BLaER1 treated with 17β-estradiol and CSF1 and Interleukin-3, amounts not matched to agents 10 nM and 100 nM (cell line): ENCODE measurements at regions not wholly inside any gene's neighbourhood (a gene's known extent, or its start where the extent isn't known, plus 50 kb on each side); places are given as distances from the start of the nearest gene placed in this dataset.

ENCODE experiments used
- H3K27ac ChIP-seq, 11 experiments: shearing (Covaris generic); formaldehyde crosslinking; 2 replicates each; pipeline ENCODE4 v1.8.1; 2022
- H3K27me3 ChIP-seq, 11 experiments: shearing (Covaris generic); formaldehyde crosslinking; 2 replicates each; pipeline ENCODE4 v1.8.1; 2022
- H3K36me3 ChIP-seq, 11 experiments: shearing (Covaris generic); formaldehyde crosslinking; 2 replicates each; pipeline ENCODE4 v1.8.1; 2022
- H3K4me1 ChIP-seq, 10 experiments: shearing (Covaris generic); formaldehyde crosslinking; 2 replicates each; pipeline ENCODE4 v1.8.1; 2022
- H3K4me2 ChIP-seq, 11 experiments: shearing (Covaris generic); formaldehyde crosslinking; 2 replicates each; pipeline ENCODE4 v1.8.1; 2022
- H3K4me3 ChIP-seq, 10 experiments: shearing (Covaris generic); formaldehyde crosslinking; 2 replicates each; pipeline ENCODE4 v1.8.1; 2022
- H3K9ac ChIP-seq, 11 experiments: shearing (Covaris generic); formaldehyde crosslinking; 2 replicates each; pipeline ENCODE4 v1.8.1; 2022
- H3K9me3 ChIP-seq, 11 experiments: shearing (Covaris generic); formaldehyde crosslinking; replicated peaks in 1 of 11; 2 replicates each; pipeline ENCODE4 v1.8.1; 2022
- H4K20me1 ChIP-seq, 11 experiments: shearing (Covaris generic); formaldehyde crosslinking; 2 replicates each; pipeline ENCODE4 v1.8.1; 2022
- Cebpa-rat ChIP-seq, 11 experiments: shearing (Covaris generic); IDR thresholded peaks; 2 replicates each; pipeline ENCODE4 v1.8.1; 2022

- TF ChIP-seq Cebpa-rat (IDR thresholded peaks at IDR 0.05), result no peak
- peaks cover 0 to 6% (median 0%) of the 10 kb centered on the region in 10 experiments; a peak in 2 of 20 replicates for H3K4me1 ChIP-seq
- H3K4me3 ChIP-seq, result no peak overlapping the region
- H3K36me3 ChIP-seq, result no peaks in the 10 kb centered on the region
- H3K9ac ChIP-seq, result no peak overlapping the region
- peaks cover 0 to 4% (median 0%) of the 10 kb centered on the region in 11 experiments; a peak in 2 of 22 replicates for H3K9me3 ChIP-seq
- no peak overlapping the region for H3K4me2 ChIP-seq
- no peaks in the 10 kb centered on the region for H3K27me3 ChIP-seq
- H4K20me1 ChIP-seq, result no peaks in the 10 kb centered on the region
- H3K27ac ChIP-seq, result no peak overlapping the region
These were observed 1166.3 kb upstream of the CITED2 start for GRCh38 chr6:140540743-140541142.

GRCh38 chr6:140538926-140539325 is 1164.5 kb upstream of the CITED2 start:
- Histone ChIP-seq H3K27ac (no peak overlapping the region), H3K4me2 (no peak overlapping the region), H3K36me3 (no peaks in the 10 kb centered on the region), H4K20me1 (no peaks in the 10 kb centered on the region), H3K4me1 (peaks cover 0 to 6% (median 0%) of the 10 kb centered on the region in 10 experiments; a peak in 2 of 20 replicates), H3K9ac (no peak overlapping the region), H3K9me3 (peaks cover 0 to 16% (median 5%) of the 10 kb centered on the region in 11 experiments; a peak in 7 of 22 replicates), H3K27me3 (no peaks in the 10 kb centered on the region), H3K4me3 (no peak overlapping the region)
- no peak for TF ChIP-seq Cebpa-rat (IDR thresholded peaks at IDR 0.05)

GRCh38 chr6:140537834-140538705 is 1163.6 kb upstream of the CITED2 start:
- TF ChIP-seq Cebpa-rat (IDR thresholded peaks at IDR 0.05), result no peak
- H3K9me3 ChIP-seq, result peaks cover 0 to 16% (median 5%) of the 10 kb centered on the region in 11 experiments; a peak in 7 of 22 replicates
- H3K4me2 ChIP-seq, result no peak overlapping the region
- H3K4me1 ChIP-seq, result peaks cover 0 to 6% (median 0%) of the 10 kb centered on the region in 10 experiments; a peak in 2 of 20 replicates
- H3K27me3 ChIP-seq, result no peaks in the 10 kb centered on the region
- H3K27ac ChIP-seq, result no peak overlapping the region
- no peak overlapping the region for H3K4me3 ChIP-seq
- H4K20me1 ChIP-seq, result no peaks in the 10 kb centered on the region
- no peak overlapping the region for H3K9ac ChIP-seq
- no peaks in the 10 kb centered on the region for H3K36me3 ChIP-seq

- H4K20me1 ChIP-seq, result no peaks in the 10 kb centered on the region
These were observed 1162.8 kb upstream of the CITED2 start for GRCh38 chr6:140537211-140537610.

GRCh38 chr6:140535511-140535910 is 1161.1 kb upstream of the CITED2 start:
- no peak for TF ChIP-seq Cebpa-rat (IDR thresholded peaks at IDR 0.05)

More at GRCh38 chr6:140537211-140537610, 1162.8 kb upstream of the CITED2 start:
- peaks cover 0 to 16% (median 5%) of the 10 kb centered on the region in 11 experiments; a peak in 7 of 22 replicates for H3K9me3 ChIP-seq
- no peaks in the 10 kb centered on the region for H3K36me3 ChIP-seq
- TF ChIP-seq Cebpa-rat (IDR thresholded peaks at IDR 0.05), result no peak
- H3K4me2 ChIP-seq, result no peak overlapping the region
- H3K4me3 ChIP-seq, result no peak overlapping the region
- H3K27ac ChIP-seq, result no peak overlapping the region
- no peaks in the 10 kb centered on the region for H3K27me3 ChIP-seq
- H3K9ac ChIP-seq, result no peak overlapping the region
- H3K4me1 ChIP-seq, result peaks cover 0 to 6% (median 0%) of the 10 kb centered on the region in 10 experiments; a peak in 2 of 20 replicates

GRCh38 chr6:140533526-140533925 is 1159.1 kb upstream of the CITED2 start:
- H3K9me3 ChIP-seq, result peaks cover 0 to 16% (median 5%) of the 10 kb centered on the region in 11 experiments; a peak in 7 of 22 replicates
- no peaks in the 10 kb centered on the region for H3K36me3 ChIP-seq
- H4K20me1 ChIP-seq, result no peaks in the 10 kb centered on the region
- H3K27me3 ChIP-seq, result no peaks in the 10 kb centered on the region
- H3K27ac ChIP-seq, result no peak overlapping the region
- no peak for TF ChIP-seq Cebpa-rat (IDR thresholded peaks at IDR 0.05)
- no peak overlapping the region for H3K9ac ChIP-seq
- H3K4me3 ChIP-seq, result no peak overlapping the region
- H3K4me2 ChIP-seq, result no peak overlapping the region
- peaks cover 0 to 6% (median 0%) of the 10 kb centered on the region in 10 experiments; a peak in 2 of 20 replicates for H3K4me1 ChIP-seq

More at GRCh38 chr6:140535511-140535910, 1161.1 kb upstream of the CITED2 start:
- Histone ChIP-seq H3K9ac (no peak overlapping the region), H3K9me3 (peaks cover 0 to 16% (median 5%) of the 10 kb centered on the region in 11 experiments; a peak in 7 of 22 replicates), H3K36me3 (no peaks in the 10 kb centered on the region), H3K4me1 (peaks cover 0 to 6% (median 0%) of the 10 kb centered on the region in 10 experiments; a peak in 2 of 20 replicates), H3K27me3 (no peaks in the 10 kb centered on the region), H3K27ac (no peak overlapping the region), H3K4me2 (no peak overlapping the region), H3K4me3 (no peak overlapping the region), H4K20me1 (no peaks in the 10 kb centered on the region)

GRCh38 chr6:140504776-140505175 is 1130.3 kb upstream of the CITED2 start:
- Histone ChIP-seq H3K9me3 (no peaks in the 10 kb centered on the region), H3K4me3 (no peak overlapping the region), H3K27me3 (no peaks in the 10 kb centered on the region), H3K27ac (no peak overlapping the region), H3K9ac (no peak overlapping the region), H3K4me2 (no peak overlapping the region), H4K20me1 (no peaks in the 10 kb centered on the region), H3K4me1 (no peaks in the 10 kb centered on the region), H3K36me3 (no peaks in the 10 kb centered on the region)
- TF ChIP-seq Cebpa-rat (IDR thresholded peaks at IDR 0.05), result no peak

GRCh38 chr6:140500849-140501248 is 1126.4 kb upstream of the CITED2 start:
- no peaks in the 10 kb centered on the region for H3K27me3 ChIP-seq
- no peak overlapping the region for H3K4me3 ChIP-seq
- no peak for TF ChIP-seq Cebpa-rat (IDR thresholded peaks at IDR 0.05)
- no peaks in the 10 kb centered on the region for H3K9me3 ChIP-seq
- no peak overlapping the region for H3K9ac ChIP-seq
- no peak overlapping the region for H3K27ac ChIP-seq
- no peak overlapping the region for H3K4me2 ChIP-seq
- no peaks in the 10 kb centered on the region for H3K4me1 ChIP-seq
- H4K20me1 ChIP-seq, result no peaks in the 10 kb centered on the region
- no peaks in the 10 kb centered on the region for H3K36me3 ChIP-seq

- H3K9ac ChIP-seq, result no peak overlapping the region
- H3K27ac ChIP-seq, result no peak overlapping the region
- H3K9me3 ChIP-seq, result no peaks in the 10 kb centered on the region
- H4K20me1 ChIP-seq, result no peaks in the 10 kb centered on the region
- no peaks in the 10 kb centered on the region for H3K36me3 ChIP-seq
- H3K27me3 ChIP-seq, result no peaks in the 10 kb centered on the region
- no peaks in the 10 kb centered on the region for H3K4me1 ChIP-seq
- no peak overlapping the region for H3K4me3 ChIP-seq
- H3K4me2 ChIP-seq, result no peak overlapping the region
- TF ChIP-seq Cebpa-rat (IDR thresholded peaks at IDR 0.05), result no peak
These were observed 1125.2 kb upstream of the CITED2 start for GRCh38 chr6:140499607-140500006.
